NB4 (cell line): ENCODE measurements at regions not wholly inside any gene's neighbourhood (a gene's known extent, or its start where the extent isn't known, plus 50 kb on each side); places are given as distances from the start of the nearest gene placed in this dataset.

Experiments
- DNase-seq: peaks from one replicate; pipeline ENCODE4 v3.0.0; 2010; ENCODE audit warnings: low read depth
- H3K4me3 ChIP-seq: one replicate; pipeline ENCODE4 v1.5.1; 2011; ENCODE audit warnings: mild to moderate bottlenecking, low read depth, low read length, moderate library complexity
- MAX ChIP-seq: IDR thresholded peaks from 2 replicates; pipeline ENCODE4 v1.6.1; 2011; ENCODE audit warnings: low read depth, low read length
- MYC ChIP-seq: IDR thresholded peaks from 2 replicates; pipeline ENCODE4 v1.6.1; 2011; ENCODE audit warnings: low read depth, low read length
- POLR2A ChIP-seq: IDR thresholded peaks from 2 replicates; pipeline ENCODE4 v1.6.1; 2011; ENCODE audit warnings: mild to moderate bottlenecking; ENCODE audit not compliant: insufficient read length; ENCODE audit errors: extremely low read depth
- TF ChIP-seq, protein P1 (sequence below): IDR thresholded peaks from one replicate; pipeline ENCODE4 v1.5.1; 2012; ENCODE audit warnings: low read depth, low read length

GRCh38 chr18:8901019-8901418 lies 195.7 kb downstream of the MTCL1 start:
- H3K4me3 ChIP-seq: no peak overlapping the region
- DNase-seq: no peak
- no peak for TF ChIP-seq POLR2A
- TF ChIP-seq MAX: no peak
- TF ChIP-seq, protein P1, sequence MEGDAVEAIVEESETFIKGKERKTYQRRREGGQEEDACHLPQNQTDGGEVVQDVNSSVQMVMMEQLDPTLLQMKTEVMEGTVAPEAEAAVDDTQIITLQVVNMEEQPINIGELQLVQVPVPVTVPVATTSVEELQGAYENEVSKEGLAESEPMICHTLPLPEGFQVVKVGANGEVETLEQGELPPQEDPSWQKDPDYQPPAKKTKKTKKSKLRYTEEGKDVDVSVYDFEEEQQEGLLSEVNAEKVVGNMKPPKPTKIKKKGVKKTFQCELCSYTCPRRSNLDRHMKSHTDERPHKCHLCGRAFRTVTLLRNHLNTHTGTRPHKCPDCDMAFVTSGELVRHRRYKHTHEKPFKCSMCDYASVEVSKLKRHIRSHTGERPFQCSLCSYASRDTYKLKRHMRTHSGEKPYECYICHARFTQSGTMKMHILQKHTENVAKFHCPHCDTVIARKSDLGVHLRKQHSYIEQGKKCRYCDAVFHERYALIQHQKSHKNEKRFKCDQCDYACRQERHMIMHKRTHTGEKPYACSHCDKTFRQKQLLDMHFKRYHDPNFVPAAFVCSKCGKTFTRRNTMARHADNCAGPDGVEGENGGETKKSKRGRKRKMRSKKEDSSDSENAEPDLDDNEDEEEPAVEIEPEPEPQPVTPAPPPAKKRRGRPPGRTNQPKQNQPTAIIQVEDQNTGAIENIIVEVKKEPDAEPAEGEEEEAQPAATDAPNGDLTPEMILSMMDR: no peak
- TF ChIP-seq MYC: no peak

GRCh38 chr18:8904316-8904715 lies 198.2 kb upstream of the NDUFV2 start:
- no peak overlapping the region for H3K4me3 ChIP-seq
- TF ChIP-seq MAX: no peak
- TF ChIP-seq, protein P1: no peak
- TF ChIP-seq POLR2A: no peak
- TF ChIP-seq MYC: no peak
- no peak for DNase-seq

DNA sequence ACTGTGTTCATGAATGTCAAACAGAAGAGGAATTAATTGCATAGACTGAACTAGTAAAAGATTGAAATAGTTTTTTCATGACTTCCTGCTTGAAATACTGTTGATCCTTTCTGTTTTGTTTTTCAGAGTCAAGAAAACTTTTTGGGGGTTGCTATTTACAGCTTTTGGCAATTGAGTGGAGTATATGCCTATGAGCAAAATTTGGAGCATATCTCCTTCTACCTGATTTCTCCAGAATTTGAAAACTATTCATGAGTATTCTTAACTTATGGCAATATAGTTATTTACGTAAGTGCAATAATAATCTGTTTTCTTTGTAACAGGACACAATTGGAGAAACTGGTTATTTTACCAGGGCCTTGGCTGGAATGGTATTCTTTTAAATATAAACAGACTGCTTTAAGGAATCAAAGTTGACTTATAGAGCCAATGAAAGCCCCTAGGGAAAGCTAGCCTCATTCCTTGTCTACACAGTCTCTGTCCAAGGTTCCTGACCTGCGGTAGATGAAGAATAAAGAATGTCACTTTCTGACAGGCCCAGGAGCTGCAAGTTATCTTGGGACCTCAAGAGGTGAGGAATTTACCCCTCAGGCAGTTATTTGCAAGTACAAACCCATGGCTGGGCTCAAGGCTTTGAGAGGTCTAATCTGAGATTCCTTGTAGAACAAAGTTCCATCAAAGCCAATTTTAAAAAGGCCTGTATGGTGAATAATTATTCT lies 193.5 kb upstream of the NDUFV2 start:
- TF ChIP-seq MAX: no peak
- H3K4me3 ChIP-seq: no peak overlapping the region
- DNase-seq: no peak

GRCh38 chr18:8910186-8910822 lies 192.2 kb upstream of the NDUFV2 start:
- TF ChIP-seq, protein P1: no peak
- TF ChIP-seq POLR2A (no peak), MYC (no peak), MAX (no peak)
- no peak overlapping the region for H3K4me3 ChIP-seq
- no peak for DNase-seq

DNA sequence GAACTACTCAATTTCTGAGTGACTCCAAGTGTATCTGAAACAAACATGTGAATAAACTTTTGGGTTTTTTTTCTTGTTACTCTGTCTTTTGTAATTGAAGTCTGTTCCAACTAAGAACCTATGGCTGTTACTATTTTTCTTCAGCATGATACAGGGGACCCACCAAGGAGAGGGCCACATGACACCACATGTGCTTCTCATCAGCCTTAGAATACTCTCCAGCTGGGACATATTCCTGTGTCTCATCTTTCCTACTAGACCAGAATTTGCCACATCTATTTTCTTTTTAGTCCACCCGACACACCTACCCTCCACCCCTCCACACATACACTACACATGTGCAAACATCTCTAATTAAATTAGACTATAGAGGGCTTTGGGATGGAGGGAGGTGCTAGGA lies 191.7 kb upstream of the NDUFV2 start:
- no peak overlapping the region for H3K4me3 ChIP-seq
- no peak for TF ChIP-seq MAX
- no peak for TF ChIP-seq POLR2A
- TF ChIP-seq, protein P1: no peak
- TF ChIP-seq MYC: no peak
- no peak for DNase-seq

GRCh38 chr18:8911408-8912340 lies 190.8 kb upstream of the NDUFV2 start:
- TF ChIP-seq MAX: no peak
- no peak for TF ChIP-seq MYC
- no peak for TF ChIP-seq POLR2A
- TF ChIP-seq, protein P1: no peak
- H3K4me3 ChIP-seq: no peak overlapping the region
- peak; percentile 33 for DNase-seq
